MCF 10A (cell line): ENCODE measurements at regions not wholly inside any gene's neighbourhood (a gene's known extent, or its start where the extent isn't known, plus 50 kb on each side); places are given as distances from the start of the nearest gene placed in this dataset.

ENCODE experiments used
- BruUV-seq: library from RNA; stranded (reverse); fragments of 400-500 nt; replicated peaks from 2 replicates; lab custom pipeline; 2021; lab: Mats Ljungman, UMichigan
- CTCF ChIA-PET: fragments of 300-600 bp; sonication (Branson Sonifier 250); formaldehyde crosslinking; extraction: SDS; loops from one replicate; lab custom pipeline; 2021; ENCODE audit warnings: antibody characterized with exemption, inconsistent platforms; lab: Yijun Ruan, JAX
- POLR2A ChIA-PET: fragments of 300-600, 350-650 bp; sonication (Branson Sonifier 250); formaldehyde crosslinking; extraction: SDS; loops from one replicate; lab custom pipeline; 2020; ENCODE audit warnings: antibody characterized with exemption, inconsistent platforms; lab: Yijun Ruan, JAX
- DNase-seq: peaks from one replicate; pipeline ENCODE4 v3.0.0-alpha.2; 2018; ENCODE audit not compliant: unreplicated experiment
- H3K27ac Mint-ChIP-seq: one replicate; pipeline ENCODE4 v1.8.0; 2022; ENCODE audit warnings: mild to moderate bottlenecking, low read depth, mixed read lengths; ENCODE audit not compliant: unreplicated experiment
- H3K27me3 Mint-ChIP-seq: one replicate; pipeline ENCODE4 v1.8.0; 2022; ENCODE audit warnings: mixed read lengths; ENCODE audit not compliant: insufficient read depth, unreplicated experiment
- H3K36me3 Mint-ChIP-seq: one replicate; pipeline ENCODE4 v1.8.0; 2022; ENCODE audit warnings: mild to moderate bottlenecking, moderate library complexity, mixed read lengths; ENCODE audit not compliant: insufficient read depth, unreplicated experiment
- H3K4me1 Mint-ChIP-seq: one replicate; pipeline ENCODE4 v1.8.0; 2022; ENCODE audit warnings: mixed read lengths; ENCODE audit not compliant: insufficient read depth, unreplicated experiment
- H3K4me3 Mint-ChIP-seq: one replicate; pipeline ENCODE4 v1.8.0; 2022; ENCODE audit warnings: mild to moderate bottlenecking, moderate library complexity, mixed read lengths; ENCODE audit not compliant: unreplicated experiment
- H3K9me3 Mint-ChIP-seq: one replicate; pipeline ENCODE4 v1.8.0; 2022; ENCODE audit warnings: mixed read lengths; ENCODE audit not compliant: unreplicated experiment
- intact Hi-C: fragments of 100-400 bp; cut with micrococcal nuclease; formaldehyde crosslinking; loops from 2 replicates; pipeline ENCODE4 v1.14.1; 2022
- TF ChIP-seq, protein P1 (sequence below): fragments of 200-600 bp; IDR thresholded peaks from one replicate; pipeline ENCODE4 v1.8.0; 2022; ENCODE audit warnings: antibody characterized with exemption, mild to moderate bottlenecking; ENCODE audit not compliant: unreplicated experiment

- Mint-ChIP-seq H3K9me3 (no peaks in the 10 kb centered on the region), H3K27me3 (peaks cover 19% of the 10 kb centered on the region), H3K27ac (peak overlapping the region; percentile 46), H3K4me1 (peaks cover 15% of the 10 kb centered on the region), H3K36me3 (peaks cover 7% of the 10 kb centered on the region), H3K4me3 (no peak overlapping the region)
- ChIA-PET POLR2A (interaction anchor here (1.2 to 2.1 kb wide), 2 partner anchors 15 to 55 kb away, joined by 3 to 8 read pairs; no protein-coding TSS in a partner anchor), CTCF (interaction anchor here (0.7 to 1.2 kb wide), 4 partner anchors 44 to 303 kb away, joined by 3 read pairs; no protein-coding TSS in a partner anchor)
- no TSS peak for BruUV-seq
- DNase-seq: no peak
- intact Hi-C loops: no loop called here
- TF ChIP-seq, protein P1, sequence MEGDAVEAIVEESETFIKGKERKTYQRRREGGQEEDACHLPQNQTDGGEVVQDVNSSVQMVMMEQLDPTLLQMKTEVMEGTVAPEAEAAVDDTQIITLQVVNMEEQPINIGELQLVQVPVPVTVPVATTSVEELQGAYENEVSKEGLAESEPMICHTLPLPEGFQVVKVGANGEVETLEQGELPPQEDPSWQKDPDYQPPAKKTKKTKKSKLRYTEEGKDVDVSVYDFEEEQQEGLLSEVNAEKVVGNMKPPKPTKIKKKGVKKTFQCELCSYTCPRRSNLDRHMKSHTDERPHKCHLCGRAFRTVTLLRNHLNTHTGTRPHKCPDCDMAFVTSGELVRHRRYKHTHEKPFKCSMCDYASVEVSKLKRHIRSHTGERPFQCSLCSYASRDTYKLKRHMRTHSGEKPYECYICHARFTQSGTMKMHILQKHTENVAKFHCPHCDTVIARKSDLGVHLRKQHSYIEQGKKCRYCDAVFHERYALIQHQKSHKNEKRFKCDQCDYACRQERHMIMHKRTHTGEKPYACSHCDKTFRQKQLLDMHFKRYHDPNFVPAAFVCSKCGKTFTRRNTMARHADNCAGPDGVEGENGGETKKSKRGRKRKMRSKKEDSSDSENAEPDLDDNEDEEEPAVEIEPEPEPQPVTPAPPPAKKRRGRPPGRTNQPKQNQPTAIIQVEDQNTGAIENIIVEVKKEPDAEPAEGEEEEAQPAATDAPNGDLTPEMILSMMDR: no peak
Observed at GRCh38 chrX:13373027-13373426, 53.2 kb upstream of the ATXN3L start.

DNA sequence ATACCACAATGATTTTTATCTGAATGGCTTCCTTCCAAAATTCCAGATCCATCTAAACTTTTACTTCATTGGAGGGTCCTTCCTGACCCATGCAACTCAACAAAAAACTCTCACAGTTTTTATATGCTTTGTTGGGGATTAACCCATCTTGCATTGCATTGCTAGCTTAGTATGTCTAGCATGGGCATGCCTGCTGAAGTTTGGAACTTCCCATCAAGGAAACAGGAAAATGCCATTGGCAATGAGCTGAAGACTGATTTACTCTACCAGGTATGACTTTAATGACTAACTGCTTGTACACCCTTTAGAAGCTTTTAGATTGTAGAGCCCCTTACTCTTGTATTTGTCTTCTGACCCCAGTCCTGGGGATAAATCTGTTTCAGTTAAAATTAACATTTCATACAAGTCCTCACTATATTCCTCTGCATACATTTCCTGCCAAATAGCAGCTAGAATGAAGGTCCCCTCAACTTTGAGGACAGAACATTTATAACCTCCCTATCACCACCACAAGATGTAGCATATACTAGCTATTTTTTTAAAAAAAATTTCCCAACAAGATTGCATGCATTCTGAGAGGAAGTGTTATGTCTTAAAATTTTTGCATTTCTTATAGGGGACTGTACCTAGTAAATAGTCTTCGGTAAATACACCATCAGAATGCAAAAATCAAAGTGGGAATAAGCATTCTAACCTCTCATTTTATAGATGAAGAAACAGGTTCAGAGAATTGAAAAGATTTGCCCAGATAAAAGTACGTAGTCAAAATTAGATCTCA, 52.5 kb upstream of the ATXN3L start:
- H3K4me1 Mint-ChIP-seq: peaks cover 12% of the 10 kb centered on the region

DNA sequence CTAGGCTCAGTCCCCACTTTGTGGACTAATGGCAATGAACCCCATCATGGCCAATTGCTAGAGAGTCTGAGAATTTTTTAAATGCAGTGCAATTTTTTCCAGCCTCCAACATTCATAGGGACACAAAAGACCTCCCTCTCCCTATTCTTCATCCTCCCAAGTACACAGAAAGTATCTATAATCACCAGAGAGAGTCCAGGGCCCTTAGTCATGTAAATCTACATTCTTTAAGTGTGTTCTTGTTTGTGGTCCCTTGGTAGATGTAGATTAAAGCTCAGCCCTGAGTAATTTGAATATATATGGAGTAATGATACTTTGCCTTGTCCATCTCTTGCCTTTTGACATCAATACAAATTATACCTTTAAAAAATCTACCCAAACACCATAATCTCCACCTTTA, 51.3 kb upstream of the ATXN3L start:
- H3K4me3 Mint-ChIP-seq: no peak overlapping the region
- no peaks in the 10 kb centered on the region for H3K36me3 Mint-ChIP-seq
- BruUV-seq: no TSS peak
- TF ChIP-seq, protein P1: no peak
- DNase-seq: no peak
- intact Hi-C loops: no loop called here
- H3K9me3 Mint-ChIP-seq: no peaks in the 10 kb centered on the region
- ChIA-PET POLR2A (no interaction called here), CTCF (interaction anchor here (0.7 to 2.0 kb wide), 2 partner anchors 424 to 1126 kb away, joined by 3 to 5 read pairs; no protein-coding TSS in a partner anchor)
- H3K27ac Mint-ChIP-seq: no peak overlapping the region
- peaks cover 38% of the 10 kb centered on the region for H3K27me3 Mint-ChIP-seq
- H3K4me1 Mint-ChIP-seq: peaks cover 4% of the 10 kb centered on the region

More for the DNA sequence above, 52.5 kb upstream of the ATXN3L start:
- H3K9me3 Mint-ChIP-seq: no peaks in the 10 kb centered on the region
- no peak overlapping the region for H3K4me3 Mint-ChIP-seq
- DNase-seq: no peak
- CTCF ChIA-PET: interaction anchor here (0.6 to 2.0 kb wide), 6 partner anchors 45 to 469 kb away, joined by 3 to 5 read pairs (median 3); no protein-coding TSS in a partner anchor
- TF ChIP-seq, protein P1: no peak
- POLR2A ChIA-PET: interaction anchor here (1.2 to 2.1 kb wide), 2 partner anchors 14 to 56 kb away, joined by 3 to 8 read pairs; no protein-coding TSS in a partner anchor
- H3K36me3 Mint-ChIP-seq: peaks cover 7% of the 10 kb centered on the region
- H3K27ac Mint-ChIP-seq: no peak overlapping the region
- BruUV-seq: no TSS peak
- peaks cover 26% of the 10 kb centered on the region for H3K27me3 Mint-ChIP-seq
- intact Hi-C loops: no loop called here

GRCh38 chrX:13370713-13371112, 50.9 kb upstream of the ATXN3L start:
- Mint-ChIP-seq H3K4me1 (peaks cover 4% of the 10 kb centered on the region), H3K36me3 (no peaks in the 10 kb centered on the region), H3K27me3 (peaks cover 43% of the 10 kb centered on the region), H3K9me3 (no peaks in the 10 kb centered on the region), H3K27ac (no peak overlapping the region), H3K4me3 (no peak overlapping the region)
- BruUV-seq: no TSS peak
- CTCF ChIA-PET: interaction anchor here (0.7 to 2.0 kb wide), 2 partner anchors 424 to 1126 kb away, joined by 3 to 5 read pairs; no protein-coding TSS in a partner anchor
- no peak for DNase-seq
- intact Hi-C loops: no loop called here
- TF ChIP-seq, protein P1: no peak
- POLR2A ChIA-PET: no interaction called here
